GM23338 (cell line): ENCODE measurements at regions not wholly inside any gene's neighbourhood (a gene's known extent, or its start where the extent isn't known, plus 50 kb on each side); places are given as distances from the start of the nearest gene placed in this dataset.

ENCODE experiments used
- ATAC-seq: fragments of 200-7000 bp; cut with Tn5 transposase; 3 replicates; pipeline ENCODE4 v1.9.1; 2020
- DNase-seq: peaks from one replicate; pipeline ENCODE4 v3.0.0-alpha.2; 2015; ENCODE audit warnings: low spot score
- H2AFZ ChIP-seq: fragments of 200-600 bp; sonication (generic); 2 replicates; pipeline ENCODE4 v1.8.0; 2016; ENCODE audit warnings: antibody characterized with exemption, mild to moderate bottlenecking, moderate library complexity
- H3F3A ChIP-seq: fragments of 200-600 bp; sonication (generic); replicated peaks from 2 replicates; pipeline ENCODE4 v1.8.0; 2017; ENCODE audit warnings: antibody characterized with exemption, mixed run types, low read depth
- H3K27ac ChIP-seq: fragments of 200-600 bp; sonication (generic); 2 replicates; pipeline ENCODE4 v1.6.1; 2016; ENCODE audit warnings: low read depth
- H3K27me3 ChIP-seq: fragments of 200-600 bp; sonication (generic); 2 replicates; pipeline ENCODE4 v1.8.0; 2016; ENCODE audit warnings: mild to moderate bottlenecking, mixed run types, moderate library complexity; ENCODE audit not compliant: insufficient read depth
- H3K36me3 ChIP-seq: fragments of 200-600 bp; sonication (generic); 2 replicates; pipeline ENCODE4 v1.8.0; 2016; ENCODE audit warnings: mild to moderate bottlenecking; ENCODE audit not compliant: insufficient read depth
- H3K4me1 ChIP-seq: fragments of 200-600 bp; sonication (generic); 2 replicates; pipeline ENCODE4 v1.8.0; 2016; ENCODE audit warnings: mild to moderate bottlenecking, moderate library complexity; ENCODE audit not compliant: insufficient read depth
- H3K4me2 ChIP-seq: fragments of 200-600 bp; sonication (generic); 2 replicates; pipeline ENCODE4 v1.7.1; 2017; ENCODE audit warnings: mixed run types
- H3K4me3 ChIP-seq: fragments of 200-600 bp; sonication (generic); 2 replicates; pipeline ENCODE4 v1.6.1; 2016; ENCODE audit warnings: mixed run types
- H3K79me2 ChIP-seq: fragments of 200-600 bp; sonication (generic); replicated peaks from 2 replicates; pipeline ENCODE4 v1.8.0; 2017; ENCODE audit warnings: mild to moderate bottlenecking; ENCODE audit not compliant: insufficient read depth
- H3K9me2 ChIP-seq: fragments of 200-600 bp; sonication (generic); 2 replicates; pipeline ENCODE4 v1.8.0; 2017; ENCODE audit not compliant: insufficient read depth
- H4K20me1 ChIP-seq: fragments of 200-600 bp; sonication (generic); replicated peaks from 2 replicates; pipeline ENCODE4 v1.8.0; 2017; ENCODE audit warnings: mild to moderate bottlenecking; ENCODE audit not compliant: insufficient read depth
- H3K27ac Mint-ChIP-seq: 2 replicates; pipeline ENCODE4 v1.8.0; 2020; ENCODE audit warnings: inconsistent platforms, mild to moderate bottlenecking, moderate library complexity, mixed read lengths
- H3K27me3 Mint-ChIP-seq: 3 replicates; pipeline ENCODE4 v1.8.0; 2022; ENCODE audit warnings: low read depth, mild to moderate bottlenecking, moderate library complexity, mixed read lengths, inconsistent platforms; ENCODE audit not compliant: insufficient read depth, poor library complexity
- H3K36me3 Mint-ChIP-seq: 3 replicates; pipeline ENCODE4 v1.8.0; 2021; ENCODE audit warnings: low read depth, mild to moderate bottlenecking, inconsistent platforms, moderate library complexity, mixed read lengths
- H3K4me1 Mint-ChIP-seq: 3 replicates; pipeline ENCODE4 v1.8.0; 2020; ENCODE audit warnings: mild to moderate bottlenecking, inconsistent platforms, mixed read lengths
- H3K4me3 Mint-ChIP-seq: 3 replicates; pipeline ENCODE4 v1.8.0; 2021; ENCODE audit warnings: moderate library complexity, mild to moderate bottlenecking, inconsistent platforms, mixed read lengths
- H3K9me3 Mint-ChIP-seq: 3 replicates; pipeline ENCODE4 v1.8.0; 2020; ENCODE audit warnings: moderate library complexity, mild to moderate bottlenecking, inconsistent platforms, mixed read lengths
- CREB1 ChIP-seq: fragments of 250-450 bp; sonication (Bioruptor Pico); IDR thresholded peaks from 2 replicates; pipeline ENCODE4 v1.5.0; 2020; ENCODE audit warnings: low read depth, mild to moderate bottlenecking, moderate library complexity
- CTCF ChIP-seq, 2 experiments: fragments of 200-600 bp in 1 of 2; sonication (generic) in 1 of 2; conservative IDR thresholded peaks; 2 replicates each; pipeline versions ENCODE4 v1.5.1 to v1.6.1; 2016 to 2017; ENCODE audit warnings: antibody characterized with exemption in 2 of 2, low read depth in 2 of 2, mild to moderate bottlenecking in 2 of 2, moderate library complexity in 1 of 2
- ETS1 ChIP-seq: IDR thresholded peaks from 2 replicates; pipeline ENCODE4 v1.6.1; 2016; ENCODE audit warnings: antibody characterized with exemption
- EZH2 ChIP-seq: fragments of 200-600 bp; sonication (generic); IDR thresholded peaks from one replicate; pipeline ENCODE4 v1.8.0; 2017; ENCODE audit warnings: antibody characterized with exemption, mild to moderate bottlenecking, low read depth; ENCODE audit not compliant: unreplicated experiment
- EZH2phosphoT487 ChIP-seq: fragments of 200-600 bp; sonication (generic); IDR thresholded peaks from one replicate; pipeline ENCODE4 v1.8.1; 2018; ENCODE audit warnings: antibody characterized with exemption; ENCODE audit not compliant: unreplicated experiment
- JUNB ChIP-seq: IDR thresholded peaks from one replicate; pipeline ENCODE4 v1.6.1; 2016; ENCODE audit warnings: antibody characterized with exemption; ENCODE audit not compliant: unreplicated experiment
- POLR2AphosphoS5 ChIP-seq: IDR thresholded peaks from 2 replicates; pipeline ENCODE4 v1.6.1; 2016; ENCODE audit warnings: antibody characterized with exemption, low read depth
- REST ChIP-seq: IDR thresholded peaks from one replicate; pipeline ENCODE4 v1.6.1; 2018; ENCODE audit warnings: antibody characterized with exemption; ENCODE audit not compliant: unreplicated experiment
- ZNF114 ChIP-seq: fragments of 250-450 bp; sonication (Bioruptor Pico); IDR thresholded peaks from 2 replicates; pipeline ENCODE4 v1.5.0; 2020; ENCODE audit warnings: mild to moderate bottlenecking, moderate library complexity
- ZNF331 ChIP-seq: fragments of 250-450 bp; sonication (Bioruptor Pico); IDR thresholded peaks from 2 replicates; pipeline ENCODE4 v1.5.0; 2020; ENCODE audit warnings: low read depth, mild to moderate bottlenecking, moderate library complexity
- ZNF462 ChIP-seq: fragments of 250-450 bp; sonication (Bioruptor Pico); IDR thresholded peaks from 2 replicates; pipeline ENCODE4 v1.5.0; 2020; ENCODE audit warnings: mild to moderate bottlenecking, moderate library complexity

- Histone ChIP-seq H3K27me3 (no peaks in the 10 kb centered on the region), H2AFZ (no peak overlapping the region), H3K4me1 (no peaks in the 10 kb centered on the region), H3F3A (no peaks in the 10 kb centered on the region), H3K4me3 (no peak overlapping the region), H3K36me3 (no peaks in the 10 kb centered on the region), H3K79me2 (no peaks in the 10 kb centered on the region), H3K4me2 (no peak overlapping the region), H3K9me2 (no peaks in the 10 kb centered on the region), H4K20me1 (no peaks in the 10 kb centered on the region), H3K27ac (no peak overlapping the region)
- no peaks in the 10 kb centered on the region for H3K9me3 Mint-ChIP-seq
- no peaks in the 10 kb centered on the region for H3K36me3 Mint-ChIP-seq
- H3K27me3 Mint-ChIP-seq, result peaks cover 1% of the 10 kb centered on the region
- TF ChIP-seq CREB1, result no peak
- no peak for TF ChIP-seq CTCF (conservative IDR thresholded peaks at IDR 0.05; ENCODE audit: low read depth in 2 of 2)
- no peak for TF ChIP-seq JUNB
- TF ChIP-seq EZH2phosphoT487, result no peak
- TF ChIP-seq EZH2, result no peak
- no peak for TF ChIP-seq POLR2AphosphoS5
- TF ChIP-seq ETS1, result no peak
- TF ChIP-seq ZNF114, result no peak
- no peak for TF ChIP-seq REST
- TF ChIP-seq ZNF331, result no peak
- no peak for TF ChIP-seq ZNF462
- DNase-seq (no peak), ATAC-seq (no peak)
- H3K4me1 Mint-ChIP-seq, result peaks cover 2% of the 10 kb centered on the region; the same call in 1 of the 3 replicates
- H3K27ac Mint-ChIP-seq, result no peak overlapping the region
- H3K4me3 Mint-ChIP-seq, result no peak overlapping the region
These were observed 165.6 kb downstream of the BTBD3 start for GRCh38 chr20:12083269-12083668.
